ENCODE measurements at regions not wholly inside any gene's neighbourhood (a gene's known extent, or its start where the extent isn't known, plus 50 kb on each side); places are given as distances from the start of the nearest gene placed in this dataset.

- Histone ChIP-seq H3F3A (ENCODE audit: insufficient read depth) (no peaks in the 10 kb centered on the region), H3K36me3 (ENCODE audit: low read length) (no peaks in the 10 kb centered on the region), H3K27ac (ENCODE audit: low read depth, low read length) (no peak overlapping the region), H3K9me2 (replicated peaks; ENCODE audit: insufficient read depth, low read length) (no peaks in the 10 kb centered on the region; the same call in 1 of the 2 replicates), H3K4me3 (ENCODE audit: insufficient read depth, low read length, poor library complexity, severe bottlenecking) (no peak overlapping the region), H4K20me1 (ENCODE audit: low read depth, low read length) (no peaks in the 10 kb centered on the region), H3K4me2 (ENCODE audit: low read depth, low read length, poor library complexity, severe bottlenecking) (no peak overlapping the region), H2AFZ (ENCODE audit: low read depth, low read length, severe bottlenecking) (no peak overlapping the region), H3K79me2 (ENCODE audit: insufficient read depth, low read length) (no peaks in the 10 kb centered on the region), H3K9ac (ENCODE audit: low read length) (no peak overlapping the region), H3K9me3 (ENCODE audit: insufficient read depth, low read length) (no peaks in the 10 kb centered on the region), H3K27me3 (ENCODE audit: low read length) (no peaks in the 10 kb centered on the region)
- TF ChIP-seq, protein P1, sequence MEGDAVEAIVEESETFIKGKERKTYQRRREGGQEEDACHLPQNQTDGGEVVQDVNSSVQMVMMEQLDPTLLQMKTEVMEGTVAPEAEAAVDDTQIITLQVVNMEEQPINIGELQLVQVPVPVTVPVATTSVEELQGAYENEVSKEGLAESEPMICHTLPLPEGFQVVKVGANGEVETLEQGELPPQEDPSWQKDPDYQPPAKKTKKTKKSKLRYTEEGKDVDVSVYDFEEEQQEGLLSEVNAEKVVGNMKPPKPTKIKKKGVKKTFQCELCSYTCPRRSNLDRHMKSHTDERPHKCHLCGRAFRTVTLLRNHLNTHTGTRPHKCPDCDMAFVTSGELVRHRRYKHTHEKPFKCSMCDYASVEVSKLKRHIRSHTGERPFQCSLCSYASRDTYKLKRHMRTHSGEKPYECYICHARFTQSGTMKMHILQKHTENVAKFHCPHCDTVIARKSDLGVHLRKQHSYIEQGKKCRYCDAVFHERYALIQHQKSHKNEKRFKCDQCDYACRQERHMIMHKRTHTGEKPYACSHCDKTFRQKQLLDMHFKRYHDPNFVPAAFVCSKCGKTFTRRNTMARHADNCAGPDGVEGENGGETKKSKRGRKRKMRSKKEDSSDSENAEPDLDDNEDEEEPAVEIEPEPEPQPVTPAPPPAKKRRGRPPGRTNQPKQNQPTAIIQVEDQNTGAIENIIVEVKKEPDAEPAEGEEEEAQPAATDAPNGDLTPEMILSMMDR (IDR thresholded peaks at IDR 0.05; ENCODE audit: insufficient read depth, low read length, poor library complexity, severe bottlenecking): no peak
- no peak for TF ChIP-seq EZH2phosphoT487 (conservative IDR thresholded peaks at IDR 0.05; ENCODE audit: low read length)
These were observed 243.8 kb downstream of the COX7C start for GRCh38 chr5:86861512-86861911.

GRCh38 chr5:86862093-86862492 lies 244.4 kb downstream of the COX7C start:
- no peaks in the 10 kb centered on the region for H3K36me3 ChIP-seq (ENCODE audit: low read length)
- no peak overlapping the region for H3K9ac ChIP-seq (ENCODE audit: low read length)
- no peak overlapping the region for H2AFZ ChIP-seq (ENCODE audit: low read depth, low read length, severe bottlenecking)
- TF ChIP-seq EZH2phosphoT487 (conservative IDR thresholded peaks at IDR 0.05; ENCODE audit: low read length): no peak
- TF ChIP-seq, protein P1 (IDR thresholded peaks at IDR 0.05; ENCODE audit: insufficient read depth, low read length, poor library complexity, severe bottlenecking): no peak
- no peaks in the 10 kb centered on the region for H3K9me2 ChIP-seq (replicated peaks; ENCODE audit: insufficient read depth, low read length)
- H4K20me1 ChIP-seq (ENCODE audit: low read depth, low read length): no peaks in the 10 kb centered on the region
- H3K79me2 ChIP-seq (ENCODE audit: insufficient read depth, low read length): no peaks in the 10 kb centered on the region
- no peak overlapping the region for H3K27ac ChIP-seq (ENCODE audit: low read depth, low read length)
- no peaks in the 10 kb centered on the region for H3K27me3 ChIP-seq (ENCODE audit: low read length)
- H3K9me3 ChIP-seq (ENCODE audit: insufficient read depth, low read length): no peaks in the 10 kb centered on the region
- H3K4me2 ChIP-seq (ENCODE audit: low read depth, low read length, poor library complexity, severe bottlenecking): no peak overlapping the region
- H3K4me3 ChIP-seq (ENCODE audit: insufficient read depth, low read length, poor library complexity, severe bottlenecking): no peak overlapping the region
- no peaks in the 10 kb centered on the region for H3F3A ChIP-seq (ENCODE audit: insufficient read depth)

GRCh38 chr5:86864051-86864450 lies 246.3 kb downstream of the COX7C start:
- Histone ChIP-seq H3K79me2 (ENCODE audit: insufficient read depth, low read length) (no peaks in the 10 kb centered on the region), H3K9ac (ENCODE audit: low read length) (no peak overlapping the region), H3K27ac (ENCODE audit: low read depth, low read length) (no peak overlapping the region), H4K20me1 (ENCODE audit: low read depth, low read length) (no peaks in the 10 kb centered on the region), H3K4me2 (ENCODE audit: low read depth, low read length, poor library complexity, severe bottlenecking) (no peak overlapping the region), H3K9me3 (ENCODE audit: insufficient read depth, low read length) (no peaks in the 10 kb centered on the region), H3K27me3 (ENCODE audit: low read length) (no peaks in the 10 kb centered on the region), H3K36me3 (ENCODE audit: low read length) (no peaks in the 10 kb centered on the region), H3K9me2 (replicated peaks; ENCODE audit: insufficient read depth, low read length) (no peaks in the 10 kb centered on the region), H3K4me3 (ENCODE audit: insufficient read depth, low read length, poor library complexity, severe bottlenecking) (no peak overlapping the region), H3F3A (ENCODE audit: insufficient read depth) (no peaks in the 10 kb centered on the region), H2AFZ (ENCODE audit: low read depth, low read length, severe bottlenecking) (no peak overlapping the region)
- no peak for TF ChIP-seq EZH2phosphoT487 (conservative IDR thresholded peaks at IDR 0.05; ENCODE audit: low read length)
- TF ChIP-seq, protein P1 (IDR thresholded peaks at IDR 0.05; ENCODE audit: insufficient read depth, low read length, poor library complexity, severe bottlenecking): no peak
